EL (cell line): ENCODE measurements at regions not wholly inside any gene's neighbourhood (a gene's known extent, or its start where the extent isn't known, plus 50 kb on each side); places are given as distances from the start of the nearest gene placed in this dataset.

Source experiments
- DNase-seq: peaks from one replicate; pipeline ENCODE4 v3.0.0-alpha.2; 2016

DNA sequence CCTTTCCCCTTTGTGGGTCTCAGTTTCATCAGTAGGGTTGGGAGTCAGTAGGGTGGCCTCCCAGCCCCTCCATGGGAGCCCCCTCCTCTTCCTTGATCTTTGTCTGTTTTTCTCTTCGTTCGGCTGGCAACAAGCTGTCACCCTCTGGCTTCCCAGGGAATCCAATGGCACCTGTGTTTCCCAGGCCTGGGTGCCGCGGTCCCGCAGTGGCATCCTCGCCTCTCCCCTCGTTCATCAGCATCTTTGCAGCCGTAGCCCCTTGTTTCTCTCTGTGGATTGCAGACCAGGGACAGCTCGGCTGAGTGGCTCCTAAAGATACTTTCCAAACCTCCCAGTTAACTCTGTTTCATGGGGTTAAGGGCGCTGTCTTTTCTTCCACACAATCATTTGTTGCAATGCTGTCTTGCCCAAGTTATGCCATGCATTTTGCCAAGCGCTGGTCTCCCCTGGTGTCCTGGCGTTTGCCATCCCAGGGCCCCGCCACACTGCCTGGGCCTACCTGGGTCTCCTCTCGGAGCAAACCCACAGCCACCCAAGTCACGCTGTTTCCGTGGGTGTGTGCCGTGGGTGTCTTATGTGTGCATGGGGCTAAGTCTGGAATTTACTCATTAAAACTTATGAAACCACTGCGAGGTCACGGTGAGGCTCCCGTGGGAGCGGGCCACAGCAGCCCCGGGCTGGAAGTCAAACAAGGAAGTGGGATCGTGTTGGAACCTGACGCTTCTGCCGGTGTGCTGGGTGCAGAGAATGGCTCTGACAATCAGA, 189.4 kb upstream of the SHH start:
- DNase-seq: no peak

DNA sequence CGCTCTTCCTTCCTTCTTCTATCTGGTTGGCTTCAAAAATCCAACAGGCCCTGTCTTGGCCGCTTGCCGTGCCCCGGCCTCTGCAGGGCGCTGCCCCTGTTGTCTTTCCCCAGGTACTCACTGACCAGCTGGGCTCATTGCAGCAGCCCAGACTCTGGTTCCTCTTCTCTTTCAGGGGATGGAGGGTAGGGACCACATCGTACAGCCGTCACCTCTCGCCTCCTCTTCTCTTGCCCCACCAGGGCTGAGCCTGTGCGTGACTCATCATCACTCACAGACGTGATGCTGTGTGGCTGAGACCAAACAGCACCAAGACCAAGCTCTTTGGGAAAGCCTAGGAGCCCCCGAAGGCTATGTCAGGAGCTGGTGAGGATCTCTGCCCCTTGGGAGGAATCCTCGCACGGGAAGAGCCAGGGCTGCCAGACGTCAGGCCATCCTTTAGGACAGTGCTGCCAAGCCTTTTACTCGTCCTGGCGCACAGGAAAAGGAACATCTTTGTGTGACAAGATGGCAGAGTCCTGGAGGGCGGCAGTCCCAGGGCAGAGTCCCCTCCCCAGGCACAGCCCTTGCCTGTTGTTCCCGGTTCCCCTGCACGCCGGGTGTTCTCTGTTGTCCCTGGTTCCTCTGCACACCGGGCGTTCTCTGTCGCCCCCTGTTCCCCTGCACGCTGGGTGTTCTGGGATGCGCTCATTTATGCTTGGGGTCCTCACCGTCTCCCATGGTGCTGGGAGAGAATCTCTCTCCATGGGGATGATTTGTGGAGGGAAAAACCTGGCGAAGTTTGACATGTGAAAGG, 188.5 kb upstream of the SHH start:
- DNase-seq: no peak

DNA sequence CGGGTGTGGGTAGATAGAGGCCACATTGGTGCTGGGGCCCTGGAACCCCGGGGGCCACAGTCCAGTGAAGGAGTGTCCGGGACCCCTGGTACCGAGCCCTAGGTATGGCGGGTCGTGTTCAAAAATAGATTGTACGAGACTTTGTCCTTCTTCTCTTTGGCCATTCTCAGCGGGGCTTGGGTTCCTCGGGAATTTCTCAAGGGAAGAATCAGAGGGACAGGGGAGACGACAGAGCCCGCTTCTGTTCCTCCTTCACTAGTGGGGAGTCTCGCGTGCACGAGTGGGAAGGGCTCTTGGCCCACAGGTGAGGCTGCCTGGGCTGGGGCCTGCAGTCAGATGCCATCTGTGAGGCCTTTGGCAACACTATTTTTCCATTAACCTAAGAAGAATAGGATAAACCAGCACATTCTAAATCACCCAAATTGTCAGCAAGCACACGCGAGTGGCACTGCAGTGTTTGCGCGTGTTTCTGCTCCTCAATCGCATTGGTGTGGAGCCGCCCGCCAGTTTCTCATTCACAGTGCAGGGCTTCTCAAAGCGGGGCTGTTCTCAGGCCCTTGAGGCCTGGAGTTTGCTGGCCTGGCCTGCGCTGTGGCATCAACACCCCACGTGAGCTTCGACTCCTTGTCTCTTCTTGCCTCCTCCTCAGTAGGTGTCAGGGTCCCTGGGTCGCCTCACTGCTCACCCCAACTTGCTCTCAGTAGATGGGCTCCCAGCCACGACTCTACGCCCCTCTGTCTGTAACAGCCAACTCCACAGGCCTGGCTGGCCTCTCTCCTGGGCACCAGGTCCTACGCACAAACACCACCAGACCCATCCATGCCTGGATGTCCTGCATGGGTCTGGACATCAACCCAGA, 187.6 kb upstream of the SHH start:
- no peak for DNase-seq

DNA sequence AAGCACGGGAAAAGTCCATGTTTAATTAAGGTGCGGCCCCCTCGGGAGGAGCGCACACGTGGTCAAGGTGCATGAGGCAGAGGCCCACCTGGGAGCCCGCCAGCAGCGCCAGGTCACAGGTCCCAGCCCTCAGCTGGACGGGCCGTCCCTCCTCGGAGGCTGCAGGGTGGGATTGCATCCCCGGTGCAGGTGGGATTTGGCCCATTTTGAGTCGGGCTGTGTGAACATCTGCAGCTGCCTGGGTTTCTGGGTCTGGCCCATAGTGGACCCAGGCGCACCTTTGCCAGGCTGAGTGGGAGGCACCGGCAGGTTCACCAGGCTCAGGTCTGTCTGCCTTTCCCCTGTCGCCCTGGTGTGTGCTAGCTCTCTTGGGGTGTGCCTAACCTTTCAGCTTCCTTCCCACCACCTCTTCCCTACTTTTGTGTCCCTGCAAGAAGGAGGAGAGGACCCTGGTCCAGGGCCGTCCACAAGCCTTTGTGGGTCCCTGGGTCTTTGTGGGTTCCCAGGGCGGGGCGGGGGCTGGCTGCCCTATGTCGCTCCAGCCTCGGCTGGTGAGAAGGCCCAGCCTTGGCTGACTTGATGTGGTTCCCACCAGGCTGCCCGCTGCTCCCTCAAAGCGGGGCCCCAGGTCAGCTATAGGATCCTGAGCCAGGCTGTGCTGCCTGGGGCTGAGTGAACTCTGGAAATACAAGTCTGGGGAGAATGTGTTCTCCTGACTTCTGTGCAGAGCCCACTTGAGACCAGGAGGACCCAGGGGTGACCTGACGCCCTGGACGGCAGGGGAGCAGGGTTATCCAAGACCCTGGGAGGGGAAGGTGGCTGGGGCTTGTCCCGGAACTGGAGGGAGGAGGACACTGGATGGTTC, 186.7 kb upstream of the SHH start:
- no peak for DNase-seq

DNA sequence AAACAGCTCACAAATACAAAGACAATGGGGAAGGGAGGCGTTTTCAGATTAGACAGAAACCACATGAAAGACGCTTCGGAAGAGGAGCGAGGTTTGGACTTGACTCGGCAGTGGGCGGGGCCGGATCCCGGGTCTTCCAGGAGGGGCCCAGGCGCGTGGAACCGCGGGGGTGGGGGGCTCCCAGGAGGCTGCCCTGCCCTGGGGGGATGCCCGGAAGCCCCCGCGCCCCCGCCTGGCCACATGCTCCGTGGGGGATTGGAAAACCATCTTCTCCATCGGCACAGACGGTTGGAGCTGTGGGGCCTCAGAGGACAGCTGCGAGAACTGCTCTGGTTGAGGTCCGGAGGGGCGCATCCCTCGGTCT, 186.0 kb upstream of the SHH start:
- DNase-seq: no peak

DNA sequence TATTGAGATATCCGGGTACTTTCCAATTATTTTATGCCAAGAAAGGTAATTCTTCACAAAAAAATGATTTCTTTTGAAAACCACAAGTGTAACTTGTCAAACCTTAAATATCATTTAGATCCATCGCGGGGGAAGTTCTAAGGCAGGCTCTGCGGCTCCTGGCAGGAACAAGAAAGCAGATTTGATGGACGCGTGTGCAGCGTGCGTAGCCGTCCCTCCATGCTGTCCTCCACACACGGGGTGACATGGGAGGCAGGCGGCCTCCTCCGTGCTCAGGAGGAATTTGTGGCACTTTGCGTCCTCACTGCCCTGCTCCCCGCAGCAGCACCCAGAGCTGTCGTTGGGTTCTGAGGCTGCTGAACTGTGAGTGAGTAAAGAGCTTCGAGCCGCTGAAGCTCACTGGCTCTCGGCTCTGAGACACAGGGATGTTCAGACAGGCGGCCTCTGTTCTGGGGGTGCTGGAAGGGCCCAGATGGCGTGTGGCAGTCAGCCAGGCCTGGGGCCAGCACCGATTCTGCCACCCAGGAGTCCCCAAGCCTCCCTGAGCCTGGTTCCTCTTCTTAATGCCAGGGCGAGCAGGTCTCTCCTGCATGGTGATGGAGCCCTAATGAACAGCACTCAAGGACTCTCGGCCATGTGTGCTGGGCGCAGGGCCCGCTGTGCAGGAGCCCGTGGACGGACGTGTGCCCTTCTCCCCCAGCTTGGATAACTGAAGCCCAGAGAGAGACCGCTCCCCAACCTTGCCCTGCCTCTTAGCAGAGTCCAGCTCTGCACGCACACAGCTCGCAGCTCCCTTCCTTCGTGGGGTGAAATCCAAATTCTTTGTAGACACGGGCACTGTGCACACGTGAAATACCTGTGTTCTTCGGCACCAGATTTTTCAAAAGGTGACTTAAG, 185.4 kb upstream of the SHH start:
- DNase-seq: no peak

DNA sequence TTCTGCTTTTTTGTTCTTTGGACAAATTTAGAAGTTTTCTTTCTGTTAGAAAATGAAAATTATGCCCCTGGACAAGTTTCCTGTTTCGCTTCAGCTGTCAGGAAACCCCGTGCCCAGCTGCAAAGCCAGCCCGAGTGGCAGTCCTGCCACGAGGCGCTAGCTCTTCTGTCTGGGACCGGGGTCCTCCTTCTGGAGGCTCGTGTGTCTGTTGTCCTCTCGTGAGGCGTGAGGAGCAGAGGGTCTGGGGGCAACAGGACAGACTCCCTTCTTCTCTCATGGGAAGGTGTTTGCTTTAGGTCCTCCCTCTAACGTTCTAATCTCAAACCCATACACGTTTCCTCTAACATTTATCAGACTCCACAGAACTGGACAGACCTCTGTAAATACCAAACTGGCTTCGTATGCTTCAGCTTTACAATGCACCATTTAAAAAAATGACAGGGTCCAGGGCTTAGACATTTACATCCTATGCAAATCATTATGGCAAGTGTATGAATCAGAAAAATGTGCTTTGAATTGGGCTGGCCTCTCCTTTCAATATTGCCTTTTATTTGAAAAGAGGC, 184.5 kb upstream of the SHH start:
- DNase-seq: no peak

DNA sequence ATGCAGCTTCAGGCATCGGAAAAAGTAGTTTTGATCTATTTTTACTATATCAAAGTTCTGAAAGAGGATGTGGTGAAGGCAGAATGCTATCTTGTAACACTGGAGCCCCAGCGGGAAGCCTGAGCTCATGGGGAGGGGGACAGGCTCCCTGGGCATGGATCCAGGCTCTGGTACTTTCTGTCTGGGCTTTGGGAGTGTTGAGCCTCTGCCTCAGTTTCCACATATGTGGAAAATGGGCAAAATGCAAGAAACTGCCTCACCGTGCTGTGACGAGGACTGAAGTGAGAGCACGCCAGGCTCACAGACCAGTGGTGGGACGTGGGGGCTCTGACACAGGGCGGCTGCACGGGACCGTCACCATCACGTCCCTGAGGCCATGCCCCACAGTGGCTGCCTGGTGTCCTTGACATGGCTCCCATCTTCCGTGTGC, 182.9 kb upstream of the SHH start:
- DNase-seq: no peak

DNA sequence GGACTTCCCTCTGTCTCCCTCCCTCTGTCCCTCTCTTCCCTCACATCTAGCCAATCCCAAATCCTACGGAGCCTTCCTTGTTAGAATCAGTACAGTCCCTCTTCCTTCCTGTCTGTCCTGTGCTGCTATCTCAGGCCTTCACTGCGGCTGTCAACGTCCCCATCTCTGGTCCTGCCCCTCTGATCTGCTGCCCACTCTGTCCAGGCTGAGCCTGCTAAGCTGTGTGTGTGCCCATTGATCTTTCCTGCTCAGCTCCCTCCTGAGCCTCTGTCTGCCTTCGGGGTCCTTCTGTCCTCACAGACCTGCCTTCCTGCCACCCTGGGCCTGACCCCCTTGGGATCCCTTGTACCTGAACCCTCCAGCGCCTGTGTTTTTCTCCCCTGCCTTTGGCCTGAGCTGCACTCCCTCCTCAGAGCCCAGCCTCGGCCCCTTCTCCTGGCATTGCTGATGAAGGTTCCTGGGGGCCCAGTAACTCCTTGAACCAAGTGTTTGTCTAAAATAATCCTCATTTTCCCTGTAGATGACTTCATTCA, 182.1 kb upstream of the SHH start:
- DNase-seq: no peak

DNA sequence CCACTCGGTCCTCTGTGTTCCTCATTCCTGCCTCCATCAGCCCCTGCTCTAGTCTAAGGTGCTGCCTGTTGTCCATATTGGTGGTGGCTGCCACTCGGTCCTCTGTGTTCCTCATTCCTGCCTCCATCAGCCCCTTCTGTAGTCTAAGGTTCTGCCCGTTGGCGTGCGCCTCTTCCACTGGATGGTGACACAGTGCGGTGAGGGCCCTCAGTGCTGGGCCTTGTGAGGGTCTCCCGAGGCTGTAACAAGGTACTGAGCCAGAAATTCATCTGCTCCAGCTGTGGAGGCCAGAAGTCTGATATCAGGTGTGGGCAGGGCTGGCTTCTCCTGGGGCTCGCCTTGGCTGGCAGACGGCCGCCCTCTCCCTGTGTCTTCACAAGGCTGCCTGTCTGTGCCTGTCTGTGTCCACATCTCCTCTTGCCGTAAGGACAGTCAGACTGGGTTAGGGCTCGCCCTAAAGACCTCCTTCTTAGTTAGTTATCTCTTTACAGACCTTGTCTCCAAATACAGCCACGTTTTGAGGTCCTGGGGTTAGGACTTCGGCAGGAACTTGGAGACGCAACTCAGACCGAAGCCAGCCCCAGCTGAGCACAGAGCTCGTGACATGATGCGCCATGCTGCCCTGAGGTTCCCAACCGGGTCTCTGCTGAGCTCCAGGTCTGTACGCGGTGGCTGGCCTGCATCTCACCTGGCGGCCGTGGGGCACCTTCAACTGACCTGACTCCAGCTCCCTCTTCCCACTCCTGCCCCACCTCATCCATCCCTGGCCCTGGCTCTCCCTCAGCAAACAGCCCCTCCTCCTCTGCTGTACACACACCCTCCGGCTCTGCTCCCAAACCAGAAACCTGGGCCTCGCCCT, 181.4 kb upstream of the SHH start:
- DNase-seq: no peak

DNA sequence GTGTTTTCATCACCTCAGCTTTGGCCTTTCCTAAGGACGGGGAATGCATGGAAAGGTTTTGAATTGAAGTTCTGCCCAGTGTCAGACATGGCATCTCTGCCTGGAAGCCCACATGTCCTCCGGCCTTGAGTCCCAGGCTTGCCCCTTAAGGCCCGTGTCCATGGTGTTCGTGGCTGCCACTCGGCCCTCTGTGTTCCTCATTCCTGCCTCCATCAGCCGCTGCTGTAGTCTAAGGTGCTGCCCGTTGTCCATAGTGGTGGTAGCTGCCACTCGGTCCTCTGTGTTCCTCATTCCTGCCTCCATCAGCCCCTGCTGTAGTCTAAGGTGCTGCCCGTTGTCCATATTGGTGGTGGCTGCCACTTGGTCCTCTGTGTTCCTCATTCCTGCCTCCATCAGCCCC, 180.7 kb upstream of the SHH start:
- no peak for DNase-seq

DNA sequence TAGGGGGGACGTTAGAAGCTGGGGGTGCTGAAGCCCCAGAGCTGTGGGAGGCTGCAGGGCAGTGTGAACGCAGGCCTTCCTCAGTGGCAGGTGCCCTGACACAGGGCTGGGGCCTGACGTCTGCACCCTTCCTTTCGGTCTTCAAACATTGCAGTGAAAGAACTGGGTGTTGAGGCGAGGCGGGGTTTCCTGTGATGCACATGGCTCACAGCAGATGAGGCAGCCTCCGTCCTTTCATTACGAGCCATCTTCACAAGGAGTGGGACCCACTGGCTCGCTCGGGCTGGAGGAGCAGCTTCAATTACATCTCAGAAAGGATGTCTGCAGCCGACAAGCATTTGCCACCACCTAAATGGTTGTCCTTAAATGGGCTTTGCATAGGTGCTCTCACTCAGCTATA, 180.3 kb upstream of the SHH start:
- DNase-seq: no peak

DNA sequence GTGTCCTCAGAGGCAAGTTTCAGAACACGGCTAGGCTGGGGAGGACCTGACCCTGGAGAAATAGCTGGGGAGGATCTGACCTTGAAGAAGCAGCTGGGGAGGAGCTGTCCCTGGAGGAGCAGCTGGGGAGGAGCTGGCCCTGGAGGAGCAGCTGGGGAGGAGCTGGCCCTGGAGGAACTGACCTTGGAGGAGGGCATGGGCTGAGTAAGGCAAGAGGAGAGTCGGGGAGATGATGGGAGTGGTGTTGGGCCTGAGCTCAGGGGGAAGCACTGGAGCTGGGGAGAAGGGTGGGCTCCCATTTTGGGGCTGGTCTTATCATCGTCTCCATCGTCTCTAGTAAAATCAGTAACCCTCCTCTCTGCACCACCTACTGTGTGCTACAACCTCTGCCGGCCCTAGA, 179.8 kb upstream of the SHH start:
- no peak for DNase-seq

DNA sequence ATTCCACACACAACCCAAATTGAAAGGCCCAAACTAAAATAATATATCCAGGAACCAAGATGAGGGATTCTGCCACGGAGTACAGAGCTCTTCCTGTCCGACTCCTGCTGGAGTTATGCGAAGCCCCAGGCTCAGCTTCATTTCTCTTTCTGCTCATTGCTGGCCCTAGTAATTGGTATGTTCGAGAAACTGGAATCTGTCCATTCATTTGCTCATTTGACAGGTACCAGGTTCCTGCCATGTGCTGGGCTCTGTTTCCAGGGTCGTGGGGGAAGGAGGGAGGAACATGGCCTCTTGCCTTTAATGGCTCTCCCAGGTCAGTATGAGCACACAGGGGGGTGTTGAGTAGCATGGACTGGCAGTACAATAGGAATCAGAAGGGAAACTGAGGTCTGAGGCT, 179.2 kb upstream of the SHH start:
- DNase-seq: no peak

DNA sequence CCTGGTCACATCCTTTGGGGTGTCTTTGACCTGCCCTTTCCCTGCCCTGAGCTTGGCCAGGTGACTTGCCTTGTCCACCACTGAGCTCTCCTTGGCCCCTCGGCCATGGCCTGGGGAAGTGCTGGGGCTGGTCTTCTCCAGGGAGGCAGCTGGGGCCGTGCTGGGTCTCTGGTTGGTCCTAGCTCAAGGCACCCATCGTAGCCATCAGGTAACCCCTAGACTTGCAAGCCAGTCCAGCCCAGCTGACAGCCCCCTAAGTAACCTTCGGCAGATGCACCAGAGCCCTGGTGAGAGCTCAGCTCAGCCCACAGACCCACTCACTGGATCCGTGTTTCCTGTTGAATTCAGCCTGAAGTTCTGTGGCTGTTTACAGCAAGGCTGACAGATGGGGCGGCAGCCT, 176.2 kb upstream of the SHH start:
- DNase-seq: no peak

DNA sequence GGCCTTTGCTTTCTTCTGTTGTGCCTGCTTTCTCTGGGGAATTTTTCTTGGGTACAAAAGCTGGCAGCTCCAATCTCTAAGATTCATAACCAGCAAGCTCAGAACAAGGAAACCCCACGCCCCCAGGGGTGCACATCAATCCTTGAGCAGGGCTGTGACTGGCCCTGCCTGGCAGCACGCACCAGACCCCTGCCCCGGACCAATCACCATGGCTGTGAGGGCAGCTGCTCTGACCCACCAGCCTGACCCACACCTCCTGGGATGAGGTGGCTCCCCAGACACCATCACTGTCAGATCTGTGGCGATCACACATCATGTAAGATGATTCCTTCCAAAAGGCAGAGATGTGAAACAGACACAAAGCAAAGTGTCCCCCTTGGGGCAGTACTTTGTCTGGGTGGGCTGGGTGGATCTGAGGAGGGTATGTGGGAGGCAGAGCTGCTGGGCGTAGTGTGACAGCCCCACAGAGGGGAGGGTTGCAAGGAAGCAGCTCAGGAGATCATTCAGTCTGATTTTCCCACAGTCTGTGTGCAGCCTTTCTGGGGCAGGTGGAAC, 175.5 kb upstream of the SHH start:
- DNase-seq: no peak

DNA sequence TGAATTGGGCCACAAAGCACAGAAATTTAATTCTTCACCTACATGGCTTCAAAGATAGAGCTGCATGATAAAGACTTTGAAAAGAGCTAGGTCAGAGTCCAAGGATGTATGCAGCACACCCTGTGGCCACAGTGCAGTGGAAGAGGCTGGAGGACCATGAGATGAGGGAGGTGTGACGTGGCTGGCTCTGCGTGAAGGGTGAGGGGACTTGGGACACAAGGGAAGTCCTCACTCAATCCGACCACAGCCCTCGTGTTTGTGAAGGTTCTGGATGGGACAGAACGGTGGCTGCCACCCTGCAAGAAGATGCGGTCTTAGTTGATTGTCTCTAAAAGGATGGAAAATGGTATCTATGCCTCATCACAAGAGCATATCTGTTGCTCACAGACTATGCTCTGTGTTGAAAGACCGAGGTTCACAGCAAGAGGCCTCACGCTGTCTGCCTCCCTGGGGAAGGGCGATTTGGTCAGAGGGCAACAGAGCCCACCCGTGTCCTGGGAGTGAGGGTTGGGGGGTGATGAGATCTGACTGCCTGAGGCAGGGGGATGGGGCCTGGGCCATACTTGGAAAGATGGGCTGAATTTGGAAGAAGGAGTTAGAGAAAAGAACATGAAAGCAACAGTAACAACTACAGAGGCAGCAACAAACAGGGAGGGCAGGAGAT, 174.4 kb upstream of the SHH start:
- DNase-seq: no peak

DNA sequence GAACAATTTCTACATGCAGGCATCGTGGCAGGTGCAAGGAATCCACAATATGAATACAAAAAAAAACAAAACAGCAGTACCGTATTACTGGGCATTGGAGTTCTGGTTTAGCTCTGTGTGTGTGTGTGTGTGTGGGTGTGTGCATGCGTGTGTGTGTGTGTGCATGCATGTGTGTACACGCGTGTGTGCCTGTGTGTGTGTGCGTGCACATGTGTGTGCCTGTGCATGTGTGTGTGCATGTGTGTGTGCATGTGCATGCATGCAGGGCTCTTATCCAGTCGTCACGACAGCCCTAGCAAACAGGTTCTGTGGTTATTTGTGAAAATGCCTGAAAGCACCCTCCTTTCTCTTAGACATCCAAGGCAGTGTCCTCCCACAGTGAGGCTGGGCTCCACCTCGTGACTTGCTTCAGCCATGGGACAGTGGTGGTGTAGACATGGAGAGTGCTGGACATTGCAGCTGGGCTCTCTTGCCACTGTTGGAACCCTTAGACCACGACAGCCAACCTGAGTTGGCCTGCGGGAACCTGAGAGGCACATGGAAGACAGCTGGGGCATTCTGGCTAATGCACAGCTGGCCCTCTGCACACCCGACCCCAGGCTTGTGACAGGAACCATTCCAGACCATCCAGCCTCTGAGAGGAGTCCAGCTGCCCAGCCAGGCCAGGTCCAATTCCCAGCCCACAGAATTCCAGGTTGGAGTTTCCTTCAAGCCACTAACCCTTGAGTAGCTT, 173.4 kb upstream of the SHH start:
- DNase-seq: no peak
